Ishikawa (cell line): ENCODE measurements at regions not wholly inside any gene's neighbourhood (a gene's known extent, or its start where the extent isn't known, plus 50 kb on each side); places are given as distances from the start of the nearest gene placed in this dataset.

Experiments
- CEBPB ChIP-seq: IDR thresholded peaks from 2 replicates; pipeline ENCODE4 v1.6.1; 2012
- CREB1 ChIP-seq: IDR thresholded peaks from 2 replicates; pipeline ENCODE4 v1.6.1; 2012; ENCODE audit warnings: low read depth
- EGR1 ChIP-seq: IDR thresholded peaks from 2 replicates; pipeline ENCODE4 v1.6.1; 2012
- EP300 ChIP-seq: IDR thresholded peaks from 2 replicates; pipeline ENCODE4 v1.6.1; 2012; ENCODE audit warnings: borderline replicate concordance
- FOXM1 ChIP-seq: IDR thresholded peaks from 2 replicates; pipeline ENCODE4 v1.6.1; 2012; ENCODE audit warnings: low read depth, borderline replicate concordance
- MAX ChIP-seq: IDR thresholded peaks from 2 replicates; pipeline ENCODE4 v1.6.1; 2012
- NFIC ChIP-seq: IDR thresholded peaks from 2 replicates; pipeline ENCODE4 v1.6.1; 2012
- RAD21 ChIP-seq: IDR thresholded peaks from 2 replicates; pipeline ENCODE4 v1.6.1; 2012; ENCODE audit warnings: low read depth
- REST ChIP-seq: IDR thresholded peaks from 2 replicates; pipeline ENCODE4 v1.6.1; 2012; ENCODE audit warnings: low read depth, mild to moderate bottlenecking
- TAF1 ChIP-seq: IDR thresholded peaks from 2 replicates; pipeline ENCODE4 v1.6.1; 2012; ENCODE audit warnings: low read depth, mild to moderate bottlenecking
- TCF12 ChIP-seq: IDR thresholded peaks from 2 replicates; pipeline ENCODE4 v1.6.1; 2012; ENCODE audit warnings: low read depth
- TEAD4 ChIP-seq: IDR thresholded peaks from 2 replicates; pipeline ENCODE4 v1.6.1; 2012
- USF1 ChIP-seq: IDR thresholded peaks from 2 replicates; pipeline ENCODE4 v1.6.1; 2012
- YY1 ChIP-seq: IDR thresholded peaks from 2 replicates; pipeline ENCODE4 v1.6.1; 2012; ENCODE audit warnings: low read depth
- ZBTB7A ChIP-seq: IDR thresholded peaks from 2 replicates; pipeline ENCODE4 v1.6.1; 2012; ENCODE audit warnings: low read depth

- TF ChIP-seq REST (no peak), MAX (no peak), EP300 (no peak), RAD21 (no peak), YY1 (no peak), ZBTB7A (no peak), EGR1 (no peak), USF1 (no peak), TCF12 (no peak), NFIC (no peak), FOXM1 (no peak), CREB1 (no peak), TAF1 (no peak), TEAD4 (no peak)
Measured at GRCh38 chr7:41889472-41889871, 186.6 kb upstream of the INHBA start.

GRCh38 chr7:41889040-41889439, 186.2 kb upstream of the INHBA start:
- no peak for TF ChIP-seq EGR1
- no peak for TF ChIP-seq NFIC
- no peak for TF ChIP-seq TAF1
- TF ChIP-seq YY1, result no peak
- TF ChIP-seq REST, result no peak
- no peak for TF ChIP-seq CREB1

DNA sequence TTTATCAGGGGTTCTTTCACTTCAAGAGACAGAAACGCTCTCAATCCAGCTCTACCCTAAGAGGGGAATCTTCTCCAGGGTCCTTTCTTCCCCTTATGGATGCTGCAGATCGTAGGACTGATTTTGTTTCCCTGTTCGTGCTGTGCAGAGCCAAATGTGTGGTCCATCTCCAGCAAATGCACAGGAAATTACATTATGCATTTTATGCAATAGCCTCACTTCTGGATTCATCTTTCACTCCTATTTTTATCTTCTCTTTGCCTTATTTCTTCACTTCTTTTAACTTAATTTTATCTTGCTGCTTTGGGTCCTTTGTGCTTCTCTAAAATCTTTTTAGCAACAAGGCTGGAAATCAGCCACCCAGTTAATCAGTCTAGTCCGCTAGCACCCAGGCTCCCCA, 184.5 kb upstream of the INHBA start:
- TF ChIP-seq CREB1 (no peak), YY1 (no peak), RAD21 (no peak), CEBPB (no peak), TCF12 (no peak), MAX (no peak), USF1 (no peak), EGR1 (no peak), NFIC (no peak), TEAD4 (no peak), REST (no peak), ZBTB7A (no peak), EP300 (no peak)

GRCh38 chr7:41886901-41887311, 184.0 kb upstream of the INHBA start:
- no peak for TF ChIP-seq NFIC
- no peak for TF ChIP-seq USF1
- no peak for TF ChIP-seq CREB1
- no peak for TF ChIP-seq REST
- no peak for TF ChIP-seq RAD21
- TF ChIP-seq EP300, result no peak
- no peak for TF ChIP-seq FOXM1
- no peak for TF ChIP-seq CEBPB
- TF ChIP-seq TEAD4, result no peak
- TF ChIP-seq ZBTB7A, result no peak
- TF ChIP-seq YY1, result no peak
- no peak for TF ChIP-seq EGR1
